HepG2 (cell line): ENCODE measurements at regions not wholly inside any gene's neighbourhood (a gene's known extent, or its start where the extent isn't known, plus 50 kb on each side); places are given as distances from the start of the nearest gene placed in this dataset.

Experiments used
- ATAC-seq: fragments of 200-7000 bp; cut with Tn5 transposase; 3 replicates; pipeline ENCODE4 v1.9.1; 2020; ENCODE audit warnings: mild to moderate bottlenecking, moderate library complexity
- BruUV-seq: library from RNA; stranded (reverse); fragments of 400-500 nt; replicated peaks from 2 replicates; lab custom pipeline; 2021; lab: Mats Ljungman, UMichigan
- CTCF ChIA-PET: fragments of 300-600 bp; formaldehyde crosslinking; extraction: SDS; loops from one replicate; lab custom pipeline; 2021; ENCODE audit warnings: low total read pairs, inconsistent platforms, low intra/inter-chr PET ratio; lab: Yijun Ruan, JAX
- POLR2A ChIA-PET: fragments of 350-600 bp; sonication (Branson Sonifier 250); formaldehyde crosslinking; loops from one replicate; lab custom pipeline; 2020; ENCODE audit warnings: antibody characterized with exemption, inconsistent platforms; lab: Yijun Ruan, JAX
- DNase-seq: peaks from one replicate; pipeline ENCODE4 v3.0.0-alpha.2; 2015; ENCODE audit warnings: low spot score
- FAIRE-seq: peaks from 3 replicates; lab custom pipeline; 2011; peaks lifted over from hg19 to GRCh38; lab: Jason Lieb, UNC
- H2AFZ ChIP-seq: one replicate; pipeline ENCODE4 v1.6.1; 2011; ENCODE audit warnings: low read length, inconsistent platforms
- H3K27ac ChIP-seq: fragments of 300-600 bp; 3 replicates; pipeline ENCODE4 v1.8.0; 2011; ENCODE audit warnings: mixed run types, mild to moderate bottlenecking, mixed read lengths, low read length, inconsistent platforms; ENCODE audit not compliant: insufficient read depth; ENCODE audit errors: extremely low read length
- H3K27me3 ChIP-seq, 2 experiments: fragments of 200-600 bp in 1 of 2; 2 replicates in 1 of 2; 3 replicates in 1 of 2; pipeline versions ENCODE4 v1.6.0 to v1.8.0; 2011; ENCODE audit warnings: low read length in 2 of 2, mild to moderate bottlenecking in 2 of 2, moderate library complexity in 2 of 2, inconsistent platforms in 1 of 2; ENCODE audit not compliant: insufficient read depth in 2 of 2, control insufficient read depth in 1 of 2
- H3K36me3 ChIP-seq, 2 experiments: fragments of 200-600 bp in 1 of 2; replicated peaks in 1 of 2; 2 replicates in 1 of 2; 3 replicates in 1 of 2; pipeline versions ENCODE4 v1.5.1 to v1.8.0; 2011; ENCODE audit warnings: low read length in 2 of 2, inconsistent platforms in 1 of 2; ENCODE audit not compliant: insufficient read depth in 2 of 2, control insufficient read depth in 1 of 2
- H3K4me1 ChIP-seq: 2 replicates; pipeline ENCODE4 v1.5.1; 2012; ENCODE audit warnings: low read length, inconsistent platforms; ENCODE audit not compliant: insufficient read depth
- H3K4me2 ChIP-seq: 2 replicates; pipeline ENCODE4 v1.6.0; 2011; ENCODE audit warnings: low read depth, low read length, inconsistent platforms
- H3K4me3 ChIP-seq, 3 experiments: fragments of 200-600 bp in 1 of 3; sonication (generic), shearing (Covaris generic) in 1 of 3; replicated peaks in 1 of 3; 2 replicates each; pipeline ENCODE4 v1.5.1; 2011 to 2016; ENCODE audit warnings: low read length in 3 of 3, inconsistent platforms in 2 of 3, low read depth in 2 of 3, mild to moderate bottlenecking in 2 of 3, control low read depth in 1 of 3, mixed read lengths in 1 of 3; ENCODE audit not compliant: insufficient read depth in 1 of 3
- H3K79me2 ChIP-seq: one replicate; pipeline ENCODE4 v1.6.1; 2011; ENCODE audit warnings: low read length, inconsistent platforms; ENCODE audit not compliant: insufficient read depth
- H3K9ac ChIP-seq: 2 replicates; pipeline ENCODE4 v1.6.0; 2011; ENCODE audit warnings: mild to moderate bottlenecking, low read depth, low read length, inconsistent platforms; ENCODE audit not compliant: insufficient read depth
- H3K9me3 ChIP-seq: 2 replicates; pipeline ENCODE4 v1.5.1; 2012; ENCODE audit warnings: mild to moderate bottlenecking, low read length
- H4K20me1 ChIP-seq: 2 replicates; pipeline ENCODE4 v1.6.0; 2011; ENCODE audit warnings: inconsistent platforms, mild to moderate bottlenecking, low read length, moderate library complexity; ENCODE audit not compliant: insufficient read depth
- AKAP8 ChIP-seq: sonication (generic); formaldehyde crosslinking; IDR thresholded peaks from 2 replicates; pipeline ENCODE4 v1.5.1; 2020; ENCODE audit warnings: mild to moderate bottlenecking, missing genetic modification reagents
- ATF3 ChIP-seq: sonication (generic); formaldehyde crosslinking; IDR thresholded peaks from 2 replicates; pipeline ENCODE4 v1.4.0; 2020; ENCODE audit warnings: missing genetic modification reagents
- ATF5 ChIP-seq: sonication (generic); formaldehyde crosslinking; IDR thresholded peaks from 2 replicates; pipeline ENCODE4 v1.4.0; 2020; ENCODE audit warnings: mild to moderate bottlenecking, low read depth, missing genetic modification reagents
- DR1 ChIP-seq: sonication (generic); formaldehyde crosslinking; IDR thresholded peaks from 2 replicates; pipeline ENCODE4 v1.8.0; 2021; ENCODE audit warnings: mild to moderate bottlenecking, missing genetic modification reagents, inconsistent platforms
- E2F5 ChIP-seq: sonication (generic); formaldehyde crosslinking; conservative IDR thresholded peaks from 2 replicates; pipeline ENCODE4 v1.4.0; 2020; ENCODE audit warnings: missing genetic modification reagents
- GLI4 ChIP-seq: sonication (generic); formaldehyde crosslinking; IDR thresholded peaks from 2 replicates; pipeline ENCODE4 v1.5.1; 2020; ENCODE audit warnings: missing genetic modification reagents, mild to moderate bottlenecking, moderate library complexity, borderline replicate concordance
- HDAC2 ChIP-seq: sonication (generic); formaldehyde crosslinking; IDR thresholded peaks from 2 replicates; pipeline ENCODE4 v1.4.0; 2020; ENCODE audit warnings: missing genetic modification reagents
- JARID2 ChIP-seq: sonication (generic); formaldehyde crosslinking; IDR thresholded peaks from 2 replicates; pipeline ENCODE4 v1.8.1; 2023; ENCODE audit warnings: missing genetic modification reagents, inconsistent platforms; ENCODE audit not compliant: insufficient replicate concordance
- KDM1A ChIP-seq: IDR thresholded peaks from 2 replicates; pipeline ENCODE4 v1.6.1; 2016; ENCODE audit warnings: missing compliant biosample characterization
- MYC ChIP-seq: sonication (generic); formaldehyde crosslinking; IDR thresholded peaks from 2 replicates; pipeline ENCODE4 v1.9.0; 2021; ENCODE audit warnings: missing genetic modification reagents, borderline replicate concordance
- NAIF1 ChIP-seq: sonication (generic); formaldehyde crosslinking; IDR thresholded peaks from 2 replicates; pipeline ENCODE4 v1.5.0; 2020; ENCODE audit warnings: mild to moderate bottlenecking, missing genetic modification reagents, borderline replicate concordance
- PLRG1 ChIP-seq: fragments of 450-650 bp; conservative IDR thresholded peaks from 2 replicates; pipeline ENCODE4 v1.6.1; 2016
- POLR2A ChIP-seq, 2 experiments: IDR thresholded peaks; 2 replicates each; pipeline ENCODE4 v1.6.1; 2011; ENCODE audit warnings: low read depth in 2 of 2, low read length in 2 of 2, mild to moderate bottlenecking in 1 of 2, moderate library complexity in 1 of 2; ENCODE audit not compliant: insufficient read depth in 1 of 2
- RFXAP ChIP-seq: sonication (generic); formaldehyde crosslinking; IDR thresholded peaks from 2 replicates; pipeline ENCODE4 v1.4.0; 2020; ENCODE audit warnings: missing genetic modification reagents, borderline replicate concordance
- ZBTB26 ChIP-seq: IDR thresholded peaks from 2 replicates; pipeline ENCODE4 v1.6.1; 2016; ENCODE audit warnings: missing compliant biosample characterization, missing genetic modification reagents, borderline replicate concordance
- ZFP91 ChIP-seq: sonication (generic); formaldehyde crosslinking; IDR thresholded peaks from 2 replicates; pipeline ENCODE4 v1.9.0; 2022; ENCODE audit warnings: missing genetic modification reagents, mild to moderate bottlenecking, borderline replicate concordance
- ZIK1 ChIP-seq: sonication (generic); formaldehyde crosslinking; IDR thresholded peaks from 2 replicates; pipeline ENCODE4 v1.5.0; 2020; ENCODE audit warnings: mild to moderate bottlenecking, low read depth, missing genetic modification reagents, borderline replicate concordance
- ZNF335 ChIP-seq: sonication (generic); formaldehyde crosslinking; IDR thresholded peaks from 2 replicates; pipeline ENCODE4 v1.4.0; 2020; ENCODE audit warnings: missing genetic modification reagents
- ZNF552 ChIP-seq: sonication (generic); formaldehyde crosslinking; IDR thresholded peaks from 2 replicates; pipeline ENCODE4 v1.9.0; 2022; ENCODE audit warnings: missing genetic modification reagents, mild to moderate bottlenecking, borderline replicate concordance
- ZNF709 ChIP-seq: sonication (generic); formaldehyde crosslinking; IDR thresholded peaks from 2 replicates; pipeline ENCODE4 v1.5.0; 2020; ENCODE audit warnings: mild to moderate bottlenecking, missing genetic modification reagents
- ZNF788 ChIP-seq: sonication (generic); formaldehyde crosslinking; IDR thresholded peaks from 2 replicates; pipeline ENCODE4 v1.5.0; 2020; ENCODE audit warnings: mild to moderate bottlenecking, missing genetic modification reagents, borderline replicate concordance
- WGBS: methylation state at CpG from one replicate; pipeline ENCODE4 v1.1.6; 2017; ENCODE audit warnings: low lambda C conversion rate; 5-methylcytosine and 5-hydroxymethylcytosine counted together
- in situ Hi-C: cut with HindIII; loops from 2 replicates; pipeline ENCODE4 v1.10.0; 2017; ENCODE audit warnings: low pct_unique_long_range_greater_than_20kb; ENCODE audit not compliant: extremely low pct_ligation_motif_present
- intact Hi-C: fragments of 100-400 bp; cut with micrococcal nuclease; formaldehyde crosslinking; loops from one replicate; pipeline ENCODE4 v1.10.0; 2022; ENCODE audit not compliant: unreplicated experiment

GRCh38 chr7:125480762-125481161, 551.1 kb upstream of the POT1 start (continued):
- no peak for TF ChIP-seq ZBTB26
- TF ChIP-seq KDM1A (CRISPR knock-in tag): no peak
- TF ChIP-seq ZFP91: no peak
- TF ChIP-seq POLR2A (IDR thresholded peaks at IDR 0.05; ENCODE audit: insufficient read depth in 1 of 2, low read depth in 2 of 2, low read length in 2 of 2): no peak
- TF ChIP-seq ZNF788: no peak

- Histone ChIP-seq H3K4me1 (no peaks in the 10 kb centered on the region), H2AFZ (no peak overlapping the region), H3K27ac (no peak overlapping the region), H3K4me3 (no peak overlapping the region), H3K27me3 (no peaks in the 10 kb centered on the region), H3K36me3 (no peaks in the 10 kb centered on the region), H4K20me1 (no peaks in the 10 kb centered on the region), H3K79me2 (no peaks in the 10 kb centered on the region), H3K9ac (no peak overlapping the region), H3K4me2 (no peak overlapping the region), H3K9me3 (no peaks in the 10 kb centered on the region)
- ATAC-seq: no peak
- no TSS peak for BruUV-seq
- no peak for FAIRE-seq
- in situ Hi-C loops: no loop called here
- WGBS: 23% methylated on average over 8 of the region's 16 CpGs
- intact Hi-C loops: no loop called here
- no peak for DNase-seq
- CTCF ChIA-PET: no interaction called here
- POLR2A ChIA-PET: no interaction called here
- TF ChIP-seq AKAP8 (CRISPR knock-in tag): no peak
- TF ChIP-seq ZNF552 (CRISPR knock-in tag): no peak
- no peak for TF ChIP-seq PLRG1
- no peak for TF ChIP-seq ZNF709 (CRISPR knock-in tag)
- no peak for TF ChIP-seq JARID2
- no peak for TF ChIP-seq DR1 (CRISPR knock-in tag)
- TF ChIP-seq ATF5: no peak
- TF ChIP-seq E2F5 (CRISPR knock-in tag): no peak
- TF ChIP-seq ZIK1 (CRISPR knock-in tag): no peak
- no peak for TF ChIP-seq ZNF335
- no peak for TF ChIP-seq ATF3
- TF ChIP-seq NAIF1 (CRISPR knock-in tag): no peak
- TF ChIP-seq GLI4 (CRISPR knock-in tag): no peak
- no peak for TF ChIP-seq RFXAP (CRISPR knock-in tag)
- no peak for TF ChIP-seq MYC (CRISPR knock-in tag)
- no peak for TF ChIP-seq HDAC2 (CRISPR knock-in tag)
Measured at GRCh38 chr7:125468855-125469174, 539.2 kb upstream of the POT1 start.
